CD4-positive, CD25-positive, alpha-beta regulatory T cell (primary cell): ENCODE measurements at regions not wholly inside any gene's neighbourhood (a gene's known extent, or its start where the extent isn't known, plus 50 kb on each side); places are given as distances from the start of the nearest gene placed in this dataset.

Experiments
- ATAC-seq, 2 donors: fragments of 150-1000 bp; cut with Tn5 transposase; one replicate each; pipeline ENCODE4 v1.10.0; 2021; ENCODE audit warnings: low read depth in 2 of 2, moderate number of reproducible peaks in 2 of 2, moderate library complexity in 1 of 2
- DNase-seq, 3 donors: peaks; one replicate each; pipeline versions ENCODE4 v3.0.0 to v3.0.0-alpha.2; 2012 to 2022; ENCODE audit warnings: mixed read lengths in 1 of 3
- H3K27ac ChIP-seq: one replicate; pipeline ENCODE4 v1.7.0; 2013; ENCODE audit warnings: mild to moderate bottlenecking, low read length; ENCODE audit not compliant: insufficient read depth, poor library complexity, severe bottlenecking
- H3K27me3 ChIP-seq: one replicate; pipeline ENCODE4 v1.7.0; 2013; ENCODE audit warnings: low read length; ENCODE audit not compliant: control insufficient read depth, insufficient read depth
- H3K36me3 ChIP-seq: one replicate; pipeline ENCODE4 v1.7.0; 2013; ENCODE audit warnings: mild to moderate bottlenecking, low read length, moderate library complexity; ENCODE audit not compliant: control insufficient read depth, insufficient read depth
- H3K4me1 ChIP-seq: 2 replicates; pipeline ENCODE4 v1.7.0; 2013; ENCODE audit warnings: mild to moderate bottlenecking, low read length; ENCODE audit not compliant: insufficient read depth, control insufficient read depth, poor library complexity, severe bottlenecking
- H3K4me3 ChIP-seq: one replicate; pipeline ENCODE4 v1.7.0; 2013; ENCODE audit warnings: low read depth, mild to moderate bottlenecking, low read length, moderate library complexity
- H3K9me3 ChIP-seq, 2 experiments: 1 replicate in 1 of 2; 2 replicates in 1 of 2; pipeline ENCODE4 v1.7.0; 2013; ENCODE audit warnings: low read length in 2 of 2, mild to moderate bottlenecking in 1 of 2, moderate library complexity in 1 of 2; ENCODE audit not compliant: control insufficient read depth in 2 of 2
- H3K27ac Mint-ChIP-seq, 3 donors: one replicate each; pipeline ENCODE4 v1.8.0; 2020 to 2022; ENCODE audit warnings: mild to moderate bottlenecking in 3 of 3, mixed read lengths in 3 of 3, moderate library complexity in 2 of 3
- H3K27me3 Mint-ChIP-seq: one replicate; pipeline ENCODE4 v1.8.0; 2022; ENCODE audit warnings: mild to moderate bottlenecking, mixed read lengths
- H3K36me3 Mint-ChIP-seq: one replicate; pipeline ENCODE4 v1.8.0; 2020; ENCODE audit warnings: mixed read lengths
- H3K4me1 Mint-ChIP-seq, 4 donors: one replicate each; pipeline ENCODE4 v1.8.0; 2020 to 2022; ENCODE audit warnings: mixed read lengths in 4 of 4, mild to moderate bottlenecking in 1 of 4
- H3K4me3 Mint-ChIP-seq, 4 donors: one replicate each; pipeline ENCODE4 v1.8.0; 2020 to 2022; ENCODE audit warnings: mild to moderate bottlenecking in 4 of 4, mixed read lengths in 4 of 4, moderate library complexity in 3 of 4
- H3K9me3 Mint-ChIP-seq, 7 donors: one replicate each; pipeline ENCODE4 v1.8.0; 2020 to 2022; ENCODE audit warnings: mixed read lengths in 7 of 7, mild to moderate bottlenecking in 3 of 7, moderate library complexity in 2 of 7

- Histone ChIP-seq H3K4me3 (no peak overlapping the region), H3K4me1 (no peaks in the 10 kb centered on the region), H3K27ac (no peak overlapping the region), H3K27me3 (no peaks in the 10 kb centered on the region), H3K36me3 (no peaks in the 10 kb centered on the region), H3K9me3 (peaks cover 2 to 6% of the 10 kb centered on the region in 2 experiments)
- no peak overlapping the region for H3K27ac Mint-ChIP-seq
- no peak for ATAC-seq
- H3K27me3 Mint-ChIP-seq, result no peaks in the 10 kb centered on the region
- H3K4me3 Mint-ChIP-seq, result no peak overlapping the region
- H3K36me3 Mint-ChIP-seq, result no peaks in the 10 kb centered on the region
- peaks cover 0 to 5% (median 0%) of the 10 kb centered on the region in 4 donors for H3K4me1 Mint-ChIP-seq
- peaks cover 0 to 22% (median 9%) of the 10 kb centered on the region in 7 donors for H3K9me3 Mint-ChIP-seq
- DNase-seq, result no peak
Measured at GRCh38 chr3:21877214-21877754, 126.3 kb upstream of the ZNF385D start.

- H3K4me3 Mint-ChIP-seq, result no peak overlapping the region
- no peak for DNase-seq
- Histone ChIP-seq H3K4me1 (no peaks in the 10 kb centered on the region), H3K36me3 (no peaks in the 10 kb centered on the region), H3K9me3 (peaks cover 2 to 11% of the 10 kb centered on the region in 2 experiments), H3K27ac (no peak overlapping the region), H3K27me3 (no peaks in the 10 kb centered on the region), H3K4me3 (no peak overlapping the region)
- H3K9me3 Mint-ChIP-seq, result peaks cover 0 to 20% (median 8%) of the 10 kb centered on the region in 7 donors
- H3K27me3 Mint-ChIP-seq, result no peaks in the 10 kb centered on the region
- H3K4me1 Mint-ChIP-seq, result peaks cover 0 to 5% (median 0%) of the 10 kb centered on the region in 4 donors
- H3K27ac Mint-ChIP-seq, result no peak overlapping the region
- no peak for ATAC-seq
- no peaks in the 10 kb centered on the region for H3K36me3 Mint-ChIP-seq
Measured at GRCh38 chr3:21879184-21879886, 128.3 kb upstream of the ZNF385D start.

- no peak for ATAC-seq
- H3K9me3 Mint-ChIP-seq, result peaks cover 0 to 10% (median 2%) of the 10 kb centered on the region in 7 donors
- Histone ChIP-seq H3K4me1 (no peaks in the 10 kb centered on the region), H3K9me3 (peaks cover 0 to 8% of the 10 kb centered on the region in 2 experiments), H3K27me3 (no peaks in the 10 kb centered on the region), H3K4me3 (no peak overlapping the region), H3K27ac (no peak overlapping the region), H3K36me3 (no peaks in the 10 kb centered on the region)
- H3K36me3 Mint-ChIP-seq, result no peaks in the 10 kb centered on the region
- H3K27me3 Mint-ChIP-seq, result no peaks in the 10 kb centered on the region
- H3K4me1 Mint-ChIP-seq, result no peaks in the 10 kb centered on the region
- DNase-seq, result no peak
- no peak overlapping the region for H3K27ac Mint-ChIP-seq
- no peak overlapping the region for H3K4me3 Mint-ChIP-seq
Measured at GRCh38 chr3:21888656-21889055, 137.6 kb upstream of the ZNF385D start.

- Mint-ChIP-seq H3K27ac (no peak overlapping the region), H3K36me3 (no peaks in the 10 kb centered on the region), H3K4me3 (no peak overlapping the region), H3K27me3 (no peaks in the 10 kb centered on the region), H3K4me1 (no peaks in the 10 kb centered on the region), H3K9me3 (peaks cover 0 to 10% (median 2%) of the 10 kb centered on the region in 7 donors)
- Histone ChIP-seq H3K27ac (no peak overlapping the region), H3K4me3 (no peak overlapping the region), H3K4me1 (no peaks in the 10 kb centered on the region), H3K27me3 (no peaks in the 10 kb centered on the region), H3K9me3 (peaks cover 0 to 5% of the 10 kb centered on the region in 2 experiments), H3K36me3 (no peaks in the 10 kb centered on the region)
- DNase-seq (no peak), ATAC-seq (no peak)
Measured at GRCh38 chr3:21889166-21889565, 138.2 kb upstream of the ZNF385D start.

GRCh38 chr3:21892104-21892503 lies 141.1 kb upstream of the ZNF385D start:
- no peak for ATAC-seq
- H3K4me1 Mint-ChIP-seq, result no peaks in the 10 kb centered on the region

GRCh38 chr3:21893242-21893641 lies 142.2 kb upstream of the ZNF385D start:
- no peaks in the 10 kb centered on the region for H3K36me3 Mint-ChIP-seq
- no peak overlapping the region for H3K27ac ChIP-seq
- H3K4me1 Mint-ChIP-seq, result no peaks in the 10 kb centered on the region
- no peaks in the 10 kb centered on the region for H3K36me3 ChIP-seq
- no peaks in the 10 kb centered on the region for H3K27me3 Mint-ChIP-seq
- no peaks in the 10 kb centered on the region for H3K27me3 ChIP-seq
- DNase-seq (no peak), ATAC-seq (no peak)
- no peak overlapping the region for H3K27ac Mint-ChIP-seq
- H3K4me3 ChIP-seq, result no peak overlapping the region
- H3K9me3 Mint-ChIP-seq, result peaks cover 0 to 15% (median 1%) of the 10 kb centered on the region in 7 donors
- H3K9me3 ChIP-seq, result peaks cover 0 to 5% of the 10 kb centered on the region in 2 experiments
- no peak overlapping the region for H3K4me3 Mint-ChIP-seq
- no peaks in the 10 kb centered on the region for H3K4me1 ChIP-seq

More at GRCh38 chr3:21892104-21892503, 141.1 kb upstream of the ZNF385D start:
- Mint-ChIP-seq H3K36me3 (no peaks in the 10 kb centered on the region), H3K9me3 (peaks cover 0 to 15% (median 3%) of the 10 kb centered on the region in 7 donors), H3K27me3 (no peaks in the 10 kb centered on the region), H3K27ac (no peak overlapping the region), H3K4me3 (no peak overlapping the region)
- Histone ChIP-seq H3K27me3 (no peaks in the 10 kb centered on the region), H3K4me1 (no peaks in the 10 kb centered on the region), H3K36me3 (no peaks in the 10 kb centered on the region), H3K4me3 (no peak overlapping the region), H3K27ac (no peak overlapping the region), H3K9me3 (peaks cover 0 to 5% of the 10 kb centered on the region in 2 experiments)
- no peak for DNase-seq

GRCh38 chr3:21894459-21895340 lies 143.7 kb upstream of the ZNF385D start:
- peak overlapping the region in 1 of 3 donors; percentile 72 for H3K27ac Mint-ChIP-seq
- no peaks in the 10 kb centered on the region for H3K27me3 ChIP-seq
- H3K4me3 ChIP-seq, result no peak overlapping the region
- H3K27me3 Mint-ChIP-seq, result no peaks in the 10 kb centered on the region
- no peak overlapping the region for H3K27ac ChIP-seq
- DNase-seq, result no peak
- no peaks in the 10 kb centered on the region for H3K36me3 Mint-ChIP-seq
- no peak overlapping the region for H3K4me3 Mint-ChIP-seq
- no peaks in the 10 kb centered on the region for H3K4me1 Mint-ChIP-seq
- ATAC-seq, result no peak
- H3K9me3 Mint-ChIP-seq, result peaks cover 0 to 15% (median 1%) of the 10 kb centered on the region in 7 donors
- H3K36me3 ChIP-seq, result no peaks in the 10 kb centered on the region
- no peaks in the 10 kb centered on the region for H3K4me1 ChIP-seq
- H3K9me3 ChIP-seq, result no peaks in the 10 kb centered on the region
